ENCODE measurements at regions not wholly inside any gene's neighbourhood (a gene's known extent, or its start where the extent isn't known, plus 50 kb on each side); places are given as distances from the start of the nearest gene placed in this dataset.

DNA sequence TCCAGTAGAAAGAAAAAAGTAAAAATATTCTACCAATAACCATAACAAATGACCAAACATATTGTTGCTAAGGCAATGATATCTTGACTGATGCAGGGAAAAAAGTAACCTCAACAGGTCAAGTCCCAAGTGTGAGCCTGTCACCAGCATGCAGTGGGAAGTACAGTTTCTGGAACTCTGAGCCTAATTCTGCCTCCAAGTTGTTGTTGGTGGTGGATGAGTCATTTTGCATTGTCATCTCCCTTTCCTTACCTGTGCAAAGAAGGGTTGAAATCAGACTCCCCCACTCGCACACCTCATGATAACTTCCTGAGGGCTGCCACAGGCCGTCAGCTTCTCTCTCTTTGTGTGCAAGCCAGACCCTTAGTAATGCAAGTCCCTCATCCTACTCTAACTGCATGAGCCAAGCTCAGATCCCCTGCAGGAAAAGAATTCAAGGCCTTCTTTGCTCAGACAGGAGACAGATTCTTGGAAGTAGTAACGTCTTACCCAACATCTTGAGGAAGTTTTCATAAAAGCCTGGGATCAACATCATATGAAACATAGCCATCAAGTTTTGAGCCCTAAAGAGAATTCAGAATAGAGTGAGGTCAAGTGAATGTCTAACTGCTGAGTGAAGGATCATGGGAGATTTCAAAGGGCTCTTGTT, 207.6 kb upstream of the FOXA2 start:
- H3K4me3 ChIP-seq (ENCODE audit: low read length) = no peak overlapping the region

DNA sequence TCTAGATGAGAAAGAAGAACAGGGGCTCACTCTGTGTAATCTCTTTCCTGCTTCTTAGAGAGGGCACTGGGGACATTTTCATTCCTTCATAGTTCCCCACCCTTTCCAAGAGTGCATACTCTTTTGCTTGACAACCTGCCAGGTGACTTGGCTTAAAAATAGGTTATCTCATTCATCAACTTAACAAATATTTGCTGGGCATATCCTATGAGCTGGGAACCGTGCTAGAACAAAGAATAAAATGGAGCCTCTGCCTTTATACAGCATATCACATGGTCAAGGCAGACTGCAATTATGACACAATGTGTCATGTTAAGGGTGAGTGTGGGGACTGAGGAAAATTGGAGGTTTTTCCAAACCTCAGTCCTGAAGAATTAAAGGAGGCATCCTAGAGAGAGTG, 209.8 kb upstream of the FOXA2 start:
- no peak overlapping the region for H3K4me3 ChIP-seq (ENCODE audit: low read length)
- no peaks in the 10 kb centered on the region for H3F3A ChIP-seq (ENCODE audit: insufficient read depth, low read length, poor library complexity, severe bottlenecking)
- no peak overlapping the region for H2AFZ ChIP-seq (ENCODE audit: low read depth, low read length)
- H3K9me3 ChIP-seq (ENCODE audit: low read length) = no peaks in the 10 kb centered on the region
- no peaks in the 10 kb centered on the region for H3K27me3 ChIP-seq (ENCODE audit: insufficient read depth, low read depth, low read length)
- no peak overlapping the region for H3K9ac ChIP-seq (ENCODE audit: low read length)
- H3K9me2 ChIP-seq (ENCODE audit: insufficient read depth, low read length) = no peaks in the 10 kb centered on the region
- no peaks in the 10 kb centered on the region for H4K20me1 ChIP-seq (ENCODE audit: insufficient read depth)
- H3K27ac ChIP-seq (ENCODE audit: low read length) = no peak overlapping the region
- TF ChIP-seq SMC3 (conservative IDR thresholded peaks at IDR 0.05; ENCODE audit: poor library complexity) (no peak), EZH2 (IDR thresholded peaks at IDR 0.05; ENCODE audit: borderline replicate concordance, insufficient read depth, low read length, poor library complexity, severe bottlenecking) (no peak)
- H3K79me2 ChIP-seq (replicated peaks; ENCODE audit: insufficient read depth, low read length) = no peaks in the 10 kb centered on the region
- no peaks in the 10 kb centered on the region for H3K36me3 ChIP-seq (ENCODE audit: insufficient read depth, low read length)
- H3K4me2 ChIP-seq (ENCODE audit: low read length) = no peak overlapping the region

More for the DNA sequence above, 207.6 kb upstream of the FOXA2 start:
- H4K20me1 ChIP-seq (ENCODE audit: insufficient read depth) = no peaks in the 10 kb centered on the region
- H3K9me3 ChIP-seq (ENCODE audit: low read length) = no peaks in the 10 kb centered on the region
- H3K27ac ChIP-seq (ENCODE audit: low read length) = no peak overlapping the region
- no peak overlapping the region for H3K9ac ChIP-seq (ENCODE audit: low read length)
- H2AFZ ChIP-seq (ENCODE audit: low read depth, low read length) = no peak overlapping the region
- no peaks in the 10 kb centered on the region for H3K36me3 ChIP-seq (ENCODE audit: insufficient read depth, low read length)
- no peaks in the 10 kb centered on the region for H3K27me3 ChIP-seq (ENCODE audit: insufficient read depth, low read depth, low read length)
- TF ChIP-seq EZH2 (IDR thresholded peaks at IDR 0.05; ENCODE audit: borderline replicate concordance, insufficient read depth, low read length, poor library complexity, severe bottlenecking) (no peak), TAF1 (IDR thresholded peaks at IDR 0.05; ENCODE audit: low read depth) (no peak), POLR2AphosphoS5 (IDR thresholded peaks at IDR 0.05) (no peak), RAD21 (conservative IDR thresholded peaks at IDR 0.05) (no peak), MXI1 (conservative IDR thresholded peaks at IDR 0.05; ENCODE audit: poor library complexity, severe bottlenecking) (no peak), CTCF (IDR thresholded peaks at IDR 0.05; ENCODE audit: poor library complexity, severe bottlenecking) (no peak), SMC3 (conservative IDR thresholded peaks at IDR 0.05; ENCODE audit: poor library complexity) (no peak), EP300 (conservative IDR thresholded peaks at IDR 0.05; ENCODE audit: poor library complexity, severe bottlenecking) (no peak)
- TF ChIP-seq, protein P1, sequence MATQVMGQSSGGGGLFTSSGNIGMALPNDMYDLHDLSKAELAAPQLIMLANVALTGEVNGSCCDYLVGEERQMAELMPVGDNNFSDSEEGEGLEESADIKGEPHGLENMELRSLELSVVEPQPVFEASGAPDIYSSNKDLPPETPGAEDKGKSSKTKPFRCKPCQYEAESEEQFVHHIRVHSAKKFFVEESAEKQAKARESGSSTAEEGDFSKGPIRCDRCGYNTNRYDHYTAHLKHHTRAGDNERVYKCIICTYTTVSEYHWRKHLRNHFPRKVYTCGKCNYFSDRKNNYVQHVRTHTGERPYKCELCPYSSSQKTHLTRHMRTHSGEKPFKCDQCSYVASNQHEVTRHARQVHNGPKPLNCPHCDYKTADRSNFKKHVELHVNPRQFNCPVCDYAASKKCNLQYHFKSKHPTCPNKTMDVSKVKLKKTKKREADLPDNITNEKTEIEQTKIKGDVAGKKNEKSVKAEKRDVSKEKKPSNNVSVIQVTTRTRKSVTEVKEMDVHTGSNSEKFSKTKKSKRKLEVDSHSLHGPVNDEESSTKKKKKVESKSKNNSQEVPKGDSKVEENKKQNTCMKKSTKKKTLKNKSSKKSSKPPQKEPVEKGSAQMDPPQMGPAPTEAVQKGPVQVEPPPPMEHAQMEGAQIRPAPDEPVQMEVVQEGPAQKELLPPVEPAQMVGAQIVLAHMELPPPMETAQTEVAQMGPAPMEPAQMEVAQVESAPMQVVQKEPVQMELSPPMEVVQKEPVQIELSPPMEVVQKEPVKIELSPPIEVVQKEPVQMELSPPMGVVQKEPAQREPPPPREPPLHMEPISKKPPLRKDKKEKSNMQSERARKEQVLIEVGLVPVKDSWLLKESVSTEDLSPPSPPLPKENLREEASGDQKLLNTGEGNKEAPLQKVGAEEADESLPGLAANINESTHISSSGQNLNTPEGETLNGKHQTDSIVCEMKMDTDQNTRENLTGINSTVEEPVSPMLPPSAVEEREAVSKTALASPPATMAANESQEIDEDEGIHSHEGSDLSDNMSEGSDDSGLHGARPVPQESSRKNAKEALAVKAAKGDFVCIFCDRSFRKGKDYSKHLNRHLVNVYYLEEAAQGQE (IDR thresholded peaks at IDR 0.05; ENCODE audit: borderline replicate concordance) = no peak
- no peaks in the 10 kb centered on the region for H3K79me2 ChIP-seq (replicated peaks; ENCODE audit: insufficient read depth, low read length)
- no peaks in the 10 kb centered on the region for H3F3A ChIP-seq (ENCODE audit: insufficient read depth, low read length, poor library complexity, severe bottlenecking)
- H3K9me2 ChIP-seq (ENCODE audit: insufficient read depth, low read length) = no peaks in the 10 kb centered on the region
- no peak overlapping the region for H3K4me2 ChIP-seq (ENCODE audit: low read length)

Measured in neural cell (in vitro differentiated cells).